ENCODE measurements at regions not wholly inside any gene's neighbourhood (a gene's known extent, or its start where the extent isn't known, plus 50 kb on each side); places are given as distances from the start of the nearest gene placed in this dataset.

DNA sequence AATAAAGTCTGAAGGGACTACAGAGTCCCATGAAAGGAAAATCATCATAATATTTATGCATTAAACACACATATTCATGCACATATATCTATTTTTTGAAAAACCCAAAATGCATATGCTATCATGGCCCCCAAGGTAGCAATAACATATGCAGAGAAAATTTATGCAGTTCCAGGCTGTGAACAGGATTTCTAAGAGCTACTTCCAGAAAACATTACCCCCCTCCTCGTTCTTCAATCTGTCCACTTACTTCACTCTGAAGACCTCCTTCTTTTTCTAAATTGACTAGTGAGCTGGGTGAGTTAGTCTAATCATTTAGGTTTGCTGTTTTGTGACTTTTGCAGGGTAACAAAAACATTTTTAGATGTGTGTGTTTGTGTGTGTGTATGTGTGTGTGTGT is 376.4 kb upstream of the ZEB2 start:
- DNase-seq (ENCODE audit: low spot score in 2 of 2): no peak
- Histone ChIP-seq H3K27ac (no peak overlapping the region), H3K9me3 (no peaks in the 10 kb centered on the region), H3K36me3 (no peaks in the 10 kb centered on the region), H3K4me1 (no peaks in the 10 kb centered on the region), H3K27me3 (no peaks in the 10 kb centered on the region), H3K4me3 (no peak overlapping the region)
- TF ChIP-seq POLR2A (IDR thresholded peaks at IDR 0.05): no peak
- TF ChIP-seq, protein P1, sequence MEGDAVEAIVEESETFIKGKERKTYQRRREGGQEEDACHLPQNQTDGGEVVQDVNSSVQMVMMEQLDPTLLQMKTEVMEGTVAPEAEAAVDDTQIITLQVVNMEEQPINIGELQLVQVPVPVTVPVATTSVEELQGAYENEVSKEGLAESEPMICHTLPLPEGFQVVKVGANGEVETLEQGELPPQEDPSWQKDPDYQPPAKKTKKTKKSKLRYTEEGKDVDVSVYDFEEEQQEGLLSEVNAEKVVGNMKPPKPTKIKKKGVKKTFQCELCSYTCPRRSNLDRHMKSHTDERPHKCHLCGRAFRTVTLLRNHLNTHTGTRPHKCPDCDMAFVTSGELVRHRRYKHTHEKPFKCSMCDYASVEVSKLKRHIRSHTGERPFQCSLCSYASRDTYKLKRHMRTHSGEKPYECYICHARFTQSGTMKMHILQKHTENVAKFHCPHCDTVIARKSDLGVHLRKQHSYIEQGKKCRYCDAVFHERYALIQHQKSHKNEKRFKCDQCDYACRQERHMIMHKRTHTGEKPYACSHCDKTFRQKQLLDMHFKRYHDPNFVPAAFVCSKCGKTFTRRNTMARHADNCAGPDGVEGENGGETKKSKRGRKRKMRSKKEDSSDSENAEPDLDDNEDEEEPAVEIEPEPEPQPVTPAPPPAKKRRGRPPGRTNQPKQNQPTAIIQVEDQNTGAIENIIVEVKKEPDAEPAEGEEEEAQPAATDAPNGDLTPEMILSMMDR (IDR thresholded peaks at IDR 0.05): no peak
- no peak for TF ChIP-seq POLR2AphosphoS5 (IDR thresholded peaks at IDR 0.05)
- intact Hi-C loops (cut with DNase I; ENCODE audit: low total_unique reads): no loop called here

DNA sequence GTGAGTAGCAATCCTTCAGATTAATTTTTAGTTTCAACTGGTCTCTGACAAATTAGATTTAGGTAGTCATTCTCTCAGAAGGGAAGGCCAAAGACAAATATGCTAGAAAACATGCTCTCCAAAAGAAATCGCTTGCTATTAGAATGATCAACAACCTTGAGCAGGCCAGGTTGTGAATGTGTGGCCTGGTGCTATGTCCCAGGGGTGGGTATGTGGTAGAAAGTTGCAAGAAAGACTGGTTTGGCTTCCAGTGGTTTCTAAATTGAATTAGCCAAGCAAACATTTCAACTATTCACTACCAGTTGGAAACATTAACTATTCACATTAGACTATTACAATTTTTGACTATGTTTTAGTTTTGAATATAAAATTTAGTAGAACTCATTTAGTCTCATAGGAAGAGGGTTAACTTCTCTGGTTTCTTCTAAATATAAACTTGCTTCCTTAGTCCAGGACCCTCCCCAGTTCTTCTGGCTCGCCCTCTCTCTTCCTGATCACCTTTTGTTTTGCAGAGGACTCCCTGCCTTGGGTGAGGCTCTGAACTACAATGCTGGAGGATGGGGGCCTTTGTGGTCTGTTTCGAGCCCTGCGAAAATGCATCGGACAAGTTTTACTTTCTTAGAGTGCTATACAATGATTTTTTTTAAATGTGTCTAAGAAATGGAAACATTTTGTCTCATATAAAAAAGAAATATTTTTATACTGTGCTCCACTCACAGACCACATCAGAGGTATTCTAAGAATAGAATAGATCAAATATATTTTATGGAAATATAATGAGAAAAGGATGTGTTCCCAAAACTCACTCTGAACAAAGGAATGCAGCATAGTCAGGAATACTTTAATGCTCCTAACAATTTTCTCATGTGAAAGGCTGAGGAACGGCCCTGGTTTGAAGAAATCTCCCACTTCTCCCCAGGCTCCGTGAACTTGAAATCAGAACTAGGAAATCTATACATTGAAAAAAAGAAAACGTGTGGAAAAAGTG is 375.0 kb upstream of the ZEB2 start:
- DNase-seq (ENCODE audit: low spot score in 2 of 2): no peak
- intact Hi-C loops (cut with DNase I; ENCODE audit: low total_unique reads): no loop called here
- Histone ChIP-seq H3K27ac (no peak overlapping the region), H3K4me1 (no peaks in the 10 kb centered on the region), H3K27me3 (no peaks in the 10 kb centered on the region), H3K4me3 (no peak overlapping the region), H3K9me3 (no peaks in the 10 kb centered on the region), H3K36me3 (no peaks in the 10 kb centered on the region)
- TF ChIP-seq POLR2A (IDR thresholded peaks at IDR 0.05): no peak
- TF ChIP-seq, protein P1 (IDR thresholded peaks at IDR 0.05): no peak
- TF ChIP-seq POLR2AphosphoS5 (IDR thresholded peaks at IDR 0.05): no peak

DNA sequence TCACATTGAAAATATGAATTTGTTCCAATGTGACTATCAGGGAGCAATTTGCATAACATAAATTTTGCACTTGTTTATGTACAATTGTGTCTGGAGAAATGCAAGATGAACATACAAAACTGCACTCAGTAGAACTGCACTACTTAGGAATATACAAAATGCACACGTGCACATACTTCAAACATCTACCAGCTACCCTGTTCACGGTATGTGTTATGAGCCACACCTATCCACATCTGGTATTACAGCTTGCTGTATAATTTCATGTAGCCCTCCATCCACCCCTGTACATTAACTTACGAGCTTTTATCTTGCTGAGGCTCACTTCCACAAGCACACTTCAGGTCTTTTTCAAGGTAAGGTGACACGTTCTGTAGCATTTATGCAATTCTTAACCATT is 373.5 kb upstream of the ZEB2 start:
- Histone ChIP-seq H3K27ac (no peak overlapping the region), H3K4me1 (no peaks in the 10 kb centered on the region), H3K27me3 (no peaks in the 10 kb centered on the region), H3K36me3 (no peaks in the 10 kb centered on the region), H3K9me3 (no peaks in the 10 kb centered on the region), H3K4me3 (no peak overlapping the region)
- TF ChIP-seq, protein P1 (IDR thresholded peaks at IDR 0.05): no peak
- no peak for TF ChIP-seq POLR2A (IDR thresholded peaks at IDR 0.05)
- TF ChIP-seq POLR2AphosphoS5 (IDR thresholded peaks at IDR 0.05): no peak
- no peak for DNase-seq (ENCODE audit: low spot score in 2 of 2)
- intact Hi-C loops (cut with DNase I; ENCODE audit: low total_unique reads): no loop called here

DNA sequence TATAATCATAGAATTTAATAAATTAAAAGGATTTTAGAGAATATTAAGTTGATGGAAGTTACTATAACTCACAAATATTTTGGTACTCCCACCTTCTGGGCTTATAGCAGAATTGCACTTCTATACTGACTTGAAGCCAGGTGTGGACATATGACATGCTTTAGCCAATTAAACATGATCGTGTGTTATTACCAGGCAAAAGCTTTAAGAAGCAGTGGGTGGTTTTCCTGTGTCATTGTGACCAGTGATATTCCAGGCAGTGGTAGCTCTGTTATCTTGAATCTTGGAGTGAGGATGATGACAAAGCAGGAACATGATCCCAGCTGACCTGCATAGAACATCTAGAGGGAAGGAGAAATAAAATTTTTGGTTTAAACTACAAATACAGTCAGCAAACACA is 370.9 kb upstream of the ZEB2 start:
- no peak overlapping the region for H3K4me3 ChIP-seq
- intact Hi-C loops (cut with DNase I; ENCODE audit: low total_unique reads): no loop called here
- H3K27ac ChIP-seq: no peak overlapping the region
- no peaks in the 10 kb centered on the region for H3K9me3 ChIP-seq
- H3K4me1 ChIP-seq: no peaks in the 10 kb centered on the region
- DNase-seq (ENCODE audit: low spot score in 2 of 2): no peak
- TF ChIP-seq POLR2AphosphoS5 (IDR thresholded peaks at IDR 0.05) (no peak), POLR2A (IDR thresholded peaks at IDR 0.05) (no peak)
- TF ChIP-seq, protein P1 (IDR thresholded peaks at IDR 0.05): no peak
- H3K27me3 ChIP-seq: no peaks in the 10 kb centered on the region
- H3K36me3 ChIP-seq: no peaks in the 10 kb centered on the region

DNA sequence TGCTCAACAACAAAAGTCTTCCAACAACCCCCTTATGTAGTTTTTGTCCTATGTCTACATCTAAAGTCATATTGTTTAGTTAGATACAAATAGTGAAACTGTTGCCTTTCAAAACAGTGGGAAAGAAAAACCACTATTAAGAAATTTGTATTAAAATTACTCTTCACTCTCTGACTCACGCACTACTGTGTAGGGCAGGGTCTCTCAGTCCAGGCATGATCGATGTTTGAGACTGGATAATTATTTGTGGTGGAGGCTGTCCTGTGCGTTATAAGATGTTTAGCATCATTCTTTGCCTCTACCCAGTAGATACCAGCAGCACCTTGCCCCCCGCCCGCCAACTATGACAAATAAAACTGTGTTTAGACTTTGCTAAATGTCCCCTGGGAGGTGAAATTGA is 369.4 kb upstream of the ZEB2 start:
- H3K27me3 ChIP-seq: no peaks in the 10 kb centered on the region
- TF ChIP-seq POLR2A (IDR thresholded peaks at IDR 0.05) (no peak), POLR2AphosphoS5 (IDR thresholded peaks at IDR 0.05) (no peak)
- TF ChIP-seq, protein P1 (IDR thresholded peaks at IDR 0.05): no peak
- intact Hi-C loops (cut with DNase I; ENCODE audit: low total_unique reads): no loop called here
- H3K36me3 ChIP-seq: no peaks in the 10 kb centered on the region
- H3K4me1 ChIP-seq: no peaks in the 10 kb centered on the region
- no peak overlapping the region for H3K27ac ChIP-seq
- no peaks in the 10 kb centered on the region for H3K9me3 ChIP-seq
- H3K4me3 ChIP-seq: no peak overlapping the region
- no peak for DNase-seq (ENCODE audit: low spot score in 2 of 2)
